GM13976 (cell line): ENCODE measurements at regions not wholly inside any gene's neighbourhood (a gene's known extent, or its start where the extent isn't known, plus 50 kb on each side); places are given as distances from the start of the nearest gene placed in this dataset.
"Not testable (repeated sequence)": the region's sequence is repeated elsewhere in the genome, so short reads cannot be mapped to it uniquely, and the experiment has no call there.

Source experiments
- DNase-seq: peaks from one replicate; pipeline ENCODE4 v3.0.0; 2012; ENCODE audit warnings: low spot score
- CTCF ChIP-seq: IDR thresholded peaks from 2 replicates; pipeline ENCODE4 v1.5.1; 2012; ENCODE audit warnings: borderline replicate concordance, mild to moderate bottlenecking; ENCODE audit not compliant: insufficient read depth; ENCODE audit errors: extremely low read depth, missing control alignments, control extremely low read depth
- in situ Hi-C: fragments of 300-500 bp; cut with MboI; formaldehyde crosslinking; loops from one replicate; pipeline ENCODE4 v1.12.0; 2022; ENCODE audit warnings: low sequenced_read_pairs, mixed read lengths, inconsistent platforms; ENCODE audit not compliant: unreplicated experiment

- no peak for TF ChIP-seq CTCF
- in situ Hi-C loops, result no loop called here
- no peak for DNase-seq
Measured at GRCh38 chr2:134031539-134031938, 222.3 kb upstream of the MGAT5 start.

DNA sequence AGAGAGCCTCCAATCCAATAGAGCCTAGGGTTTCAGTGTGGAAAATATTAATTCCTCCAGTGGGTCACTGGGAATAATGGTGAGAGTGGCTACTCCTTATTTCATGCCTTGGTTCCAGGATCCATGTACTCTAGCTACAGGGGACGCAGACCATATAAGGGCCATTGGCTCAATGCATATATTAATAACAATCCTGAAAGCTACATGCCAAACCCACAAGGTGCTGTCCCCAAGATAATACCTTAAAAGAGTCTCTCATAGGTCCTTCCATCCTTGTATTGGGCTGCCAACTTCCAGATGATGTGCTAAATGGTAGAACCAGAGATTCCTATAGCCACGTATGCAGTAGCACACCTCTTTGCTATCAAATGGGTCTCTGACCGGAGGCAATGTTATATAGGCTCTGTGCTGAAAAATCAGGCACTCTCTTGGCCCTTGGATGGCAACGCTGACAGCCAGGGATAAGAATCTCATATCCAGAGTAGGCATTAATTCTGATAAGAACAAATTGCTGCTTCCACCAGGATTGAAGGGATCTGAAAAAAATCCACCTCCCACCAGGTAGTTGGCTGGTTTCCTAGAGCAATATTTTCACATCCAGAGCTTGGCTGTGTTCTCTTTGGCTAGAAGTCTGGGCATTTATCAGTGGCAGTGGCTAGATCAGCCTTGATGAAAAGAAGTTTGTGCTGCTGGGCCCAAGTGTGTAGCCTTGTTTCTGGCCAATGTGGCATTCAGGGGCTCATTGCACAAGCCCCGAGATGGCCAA, 218.1 kb upstream of the MGAT5 start:
- no peak for TF ChIP-seq CTCF
- in situ Hi-C loops, result no loop called here
- no peak for DNase-seq

DNA sequence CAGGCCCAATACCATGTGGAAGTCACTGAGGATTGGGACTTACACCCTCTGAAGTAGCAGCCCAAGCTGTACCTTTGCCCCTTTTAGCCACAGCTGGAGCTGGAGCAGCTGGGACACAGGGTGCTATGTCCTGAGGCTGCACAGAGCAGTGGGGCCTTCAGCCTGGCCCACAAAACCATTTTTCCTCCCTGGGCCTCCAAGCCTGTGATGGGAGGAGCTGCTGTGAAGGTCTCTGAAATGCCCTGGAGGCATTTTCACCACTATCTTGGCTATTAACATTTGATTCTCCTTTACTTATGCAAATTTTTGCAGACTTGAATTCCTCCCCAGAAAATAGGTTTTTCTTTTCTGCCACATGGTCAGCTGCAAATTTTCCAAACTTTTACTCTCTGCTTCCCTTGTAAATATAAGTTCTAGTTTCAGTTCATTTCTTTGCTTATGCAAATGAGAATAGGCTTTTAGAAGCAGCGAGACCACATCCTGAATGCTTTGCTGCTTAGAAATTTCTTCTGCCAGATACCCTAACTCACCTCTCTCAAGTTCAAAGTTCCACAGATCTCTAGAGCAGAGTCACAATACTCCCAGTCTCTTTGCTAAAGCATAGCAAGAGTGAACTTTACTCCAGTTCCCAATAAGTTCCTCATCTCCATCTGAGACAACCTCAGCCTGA, 213.8 kb upstream of the MGAT5 start:
- DNase-seq, result no peak
- TF ChIP-seq CTCF, result no peak
- in situ Hi-C loops, result no loop called here

DNA sequence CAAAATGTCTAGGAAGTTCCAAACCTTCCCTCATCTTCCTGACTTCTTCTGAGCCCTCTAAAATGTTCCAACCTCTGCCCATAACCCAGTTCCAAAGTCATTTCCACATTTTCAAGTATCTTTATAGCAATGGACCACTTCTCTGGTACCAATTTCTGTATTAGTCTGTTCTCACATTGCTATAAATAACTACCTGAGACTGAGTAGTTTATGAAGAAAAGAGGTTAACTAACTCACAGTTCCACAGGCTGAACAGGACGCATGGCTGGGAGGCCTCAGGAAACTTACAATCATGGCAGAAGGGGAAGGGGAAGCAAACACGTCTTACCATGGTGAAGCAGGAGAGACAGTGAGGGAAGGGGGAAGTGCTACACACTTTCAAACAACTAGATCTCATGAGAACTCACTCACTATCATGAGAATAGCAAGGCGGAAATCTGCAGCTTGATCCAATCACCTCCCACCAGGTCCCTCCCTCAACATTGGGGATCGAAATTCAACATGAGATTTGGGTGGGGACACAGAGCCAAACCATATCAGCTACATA, 213.2 kb upstream of the MGAT5 start:
- in situ Hi-C loops, result not testable (repeated sequence)

DNA sequence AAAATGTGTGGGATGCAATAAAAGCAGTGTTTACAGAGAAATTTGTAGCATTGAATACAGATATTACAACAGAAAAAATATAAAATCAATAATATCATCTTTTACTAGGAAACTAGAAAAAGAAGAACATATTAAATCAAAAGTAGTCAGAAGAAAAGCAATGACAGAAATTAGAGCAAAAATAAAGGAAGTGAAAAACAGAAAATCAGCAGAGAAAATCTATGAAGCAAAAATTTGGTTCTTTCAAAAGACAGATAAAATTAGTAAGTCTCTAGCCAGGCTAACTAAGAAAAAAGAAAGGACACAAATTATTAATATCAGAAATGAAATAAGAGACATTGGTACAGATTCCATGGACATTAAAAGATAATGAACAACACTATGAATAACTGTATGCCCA, 212.0 kb upstream of the MGAT5 start:
- no peak for TF ChIP-seq CTCF

More for the DNA sequence above, 213.2 kb upstream of the MGAT5 start:
- not testable (repeated sequence) for DNase-seq

GRCh38 chr2:134043028-134043427, 210.8 kb upstream of the MGAT5 start:
- DNase-seq, in situ Hi-C loops: not testable (repeated sequence)

More for the DNA sequence above, 212.0 kb upstream of the MGAT5 start:
- no peak for DNase-seq
- in situ Hi-C loops, result no loop called here

DNA sequence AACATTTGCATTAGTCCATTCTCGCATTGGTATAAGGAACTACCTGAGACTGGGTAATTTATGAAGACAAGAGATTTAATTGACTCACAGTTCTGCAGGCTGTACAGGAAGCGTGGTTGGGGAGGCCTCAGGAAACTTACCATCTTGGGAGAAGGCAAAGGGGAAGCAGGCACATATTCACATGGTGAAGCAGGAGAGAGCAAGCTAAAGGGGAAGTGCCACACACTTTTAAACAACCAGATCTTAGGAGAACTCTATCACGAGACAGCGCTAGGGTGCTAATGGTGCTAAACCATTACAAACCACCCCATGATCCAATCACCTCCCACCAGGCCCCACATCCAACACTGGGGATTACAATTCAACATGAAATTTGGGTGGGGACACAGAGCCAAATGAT, 201.7 kb upstream of the MGAT5 start:
- in situ Hi-C loops, result no loop called here
- no peak for DNase-seq
- no peak for TF ChIP-seq CTCF
